Mesothelial cell of epicardium (in vitro differentiated cells): ENCODE measurements at regions not wholly inside any gene's neighbourhood (a gene's known extent, or its start where the extent isn't known, plus 50 kb on each side); places are given as distances from the start of the nearest gene placed in this dataset.
"Not testable (repeated sequence)": the region's sequence is repeated elsewhere in the genome, so short reads cannot be mapped to it uniquely, and the experiment has no call there.

Experiments used
- DNase-seq, 2 experiments: peaks; one replicate each; pipeline ENCODE4 v3.0.0; 2021; ENCODE audit warnings: low spot score in 2 of 2; ENCODE audit not compliant: unreplicated experiment in 2 of 2
- H3K27ac Mint-ChIP-seq: 2 replicates; pipeline ENCODE4 v1.8.0; 2021; ENCODE audit warnings: mixed read lengths
- H3K27me3 Mint-ChIP-seq: 2 replicates; pipeline ENCODE4 v1.8.0; 2021; ENCODE audit warnings: low read depth, mixed read lengths
- H3K36me3 Mint-ChIP-seq: 2 replicates; pipeline ENCODE4 v1.8.0; 2021; ENCODE audit warnings: mixed read lengths
- H3K4me1 Mint-ChIP-seq: 2 replicates; pipeline ENCODE4 v1.8.0; 2021; ENCODE audit warnings: mixed read lengths
- H3K4me3 Mint-ChIP-seq: 2 replicates; pipeline ENCODE4 v1.8.0; 2021; ENCODE audit warnings: mild to moderate bottlenecking, moderate library complexity, mixed read lengths
- H3K9me3 Mint-ChIP-seq: 2 replicates; pipeline ENCODE4 v1.8.0; 2021; ENCODE audit warnings: mixed read lengths
- TF ChIP-seq, protein P1 (sequence below): fragments of 200-600 bp; sonication (generic); IDR thresholded peaks from one replicate; pipeline ENCODE4 v1.5.0; 2021; ENCODE audit warnings: antibody characterized with exemption; ENCODE audit not compliant: unreplicated experiment

DNA sequence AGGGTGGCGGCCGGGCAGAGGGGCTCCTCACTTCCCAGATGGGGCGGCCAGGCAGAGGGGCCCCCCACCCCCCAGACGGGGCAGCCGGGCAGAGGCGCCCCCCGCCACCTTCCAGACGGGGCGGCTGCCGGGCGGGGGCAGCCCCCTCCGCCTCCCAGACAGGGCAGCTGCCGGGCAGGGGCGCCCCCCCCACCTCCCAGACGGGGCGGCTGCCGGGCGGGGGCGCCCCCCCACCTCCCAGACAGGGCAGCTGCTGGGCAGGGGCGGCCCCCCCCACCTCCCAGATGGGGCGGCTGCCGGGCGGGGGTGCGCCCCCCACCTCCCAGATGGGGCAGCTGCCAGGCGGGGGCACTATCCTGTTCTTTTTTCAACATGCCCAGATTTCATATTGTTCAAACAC, 78.2 kb upstream of the DST start:
- Mint-ChIP-seq H3K4me1 (peaks cover 28% of the 10 kb centered on the region), H3K9me3 (peaks cover 29% of the 10 kb centered on the region), H3K27ac (no peak overlapping the region)

DNA sequence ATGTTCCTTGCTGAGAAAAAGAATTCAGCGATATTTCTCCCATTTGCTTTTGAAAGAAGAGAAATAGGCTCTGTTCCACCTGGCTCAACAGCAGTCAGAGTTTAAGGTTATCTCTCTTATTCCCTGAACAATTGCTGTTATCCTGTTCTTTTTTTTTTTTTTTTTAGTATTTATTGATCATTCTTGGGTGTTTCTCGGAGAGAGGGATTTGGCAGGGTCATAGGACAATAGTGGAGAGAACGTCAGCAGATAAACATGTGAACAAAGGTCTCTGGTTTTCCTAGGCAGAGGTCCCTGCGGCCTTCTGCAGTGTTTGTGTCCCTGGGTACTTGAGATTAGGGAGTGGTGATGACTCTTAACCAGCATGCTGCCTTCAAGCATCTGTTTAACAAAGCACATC, 77.5 kb upstream of the DST start:
- H3K4me3 Mint-ChIP-seq, H3K27ac Mint-ChIP-seq, H3K27me3 Mint-ChIP-seq, DNase-seq: not testable (repeated sequence)
- H3K4me1 Mint-ChIP-seq = peaks cover 29% of the 10 kb centered on the region
- H3K9me3 Mint-ChIP-seq = peaks cover 29% of the 10 kb centered on the region
- peaks cover 24% of the 10 kb centered on the region for H3K36me3 Mint-ChIP-seq

More for the DNA sequence above, 78.2 kb upstream of the DST start:
- Mint-ChIP-seq H3K36me3 (peaks cover 24% of the 10 kb centered on the region), H3K4me3 (no peak overlapping the region), H3K27me3 (no peaks in the 10 kb centered on the region)
- TF ChIP-seq, protein P1, sequence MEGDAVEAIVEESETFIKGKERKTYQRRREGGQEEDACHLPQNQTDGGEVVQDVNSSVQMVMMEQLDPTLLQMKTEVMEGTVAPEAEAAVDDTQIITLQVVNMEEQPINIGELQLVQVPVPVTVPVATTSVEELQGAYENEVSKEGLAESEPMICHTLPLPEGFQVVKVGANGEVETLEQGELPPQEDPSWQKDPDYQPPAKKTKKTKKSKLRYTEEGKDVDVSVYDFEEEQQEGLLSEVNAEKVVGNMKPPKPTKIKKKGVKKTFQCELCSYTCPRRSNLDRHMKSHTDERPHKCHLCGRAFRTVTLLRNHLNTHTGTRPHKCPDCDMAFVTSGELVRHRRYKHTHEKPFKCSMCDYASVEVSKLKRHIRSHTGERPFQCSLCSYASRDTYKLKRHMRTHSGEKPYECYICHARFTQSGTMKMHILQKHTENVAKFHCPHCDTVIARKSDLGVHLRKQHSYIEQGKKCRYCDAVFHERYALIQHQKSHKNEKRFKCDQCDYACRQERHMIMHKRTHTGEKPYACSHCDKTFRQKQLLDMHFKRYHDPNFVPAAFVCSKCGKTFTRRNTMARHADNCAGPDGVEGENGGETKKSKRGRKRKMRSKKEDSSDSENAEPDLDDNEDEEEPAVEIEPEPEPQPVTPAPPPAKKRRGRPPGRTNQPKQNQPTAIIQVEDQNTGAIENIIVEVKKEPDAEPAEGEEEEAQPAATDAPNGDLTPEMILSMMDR = no peak
- no peak for DNase-seq

DNA sequence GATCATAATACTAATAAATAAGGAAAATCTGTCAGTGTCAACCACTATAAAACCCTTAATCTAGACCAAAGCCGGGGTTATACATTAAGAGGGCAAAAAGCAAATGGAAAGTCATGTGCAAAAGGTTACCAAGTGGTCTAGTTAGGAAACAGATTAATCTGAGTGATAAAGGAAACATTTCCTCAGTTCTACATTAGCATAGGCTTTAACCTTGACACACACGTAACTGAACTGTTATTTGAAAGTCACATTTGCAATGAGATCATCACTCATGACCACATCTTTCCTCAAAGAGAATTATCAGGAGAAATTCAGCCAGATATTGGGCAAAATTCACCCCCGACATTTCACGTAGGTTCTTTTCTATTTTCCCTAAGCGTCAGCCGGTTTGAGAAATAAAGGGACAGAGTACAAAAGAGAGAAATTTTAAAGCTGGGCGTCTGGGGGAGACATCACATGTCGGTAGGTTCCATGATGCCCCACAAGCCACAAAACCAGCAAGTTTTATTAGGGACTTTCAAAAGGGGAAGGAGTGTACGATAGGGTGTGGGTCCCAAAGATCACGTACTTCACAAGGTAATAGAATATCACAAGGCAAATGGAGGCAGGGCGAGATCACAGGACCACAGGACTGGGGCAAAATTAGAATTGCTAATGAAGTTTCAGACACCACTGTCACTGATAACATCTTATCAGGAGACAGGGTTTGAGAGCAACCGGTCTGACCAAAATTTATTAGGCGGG, 76.8 kb upstream of the DST start:
- H3K4me3 Mint-ChIP-seq, H3K27ac Mint-ChIP-seq, H3K27me3 Mint-ChIP-seq, DNase-seq: not testable (repeated sequence)
- H3K36me3 Mint-ChIP-seq = peaks cover 24% of the 10 kb centered on the region
- H3K4me1 Mint-ChIP-seq = peaks cover 28% of the 10 kb centered on the region
- peaks cover 29% of the 10 kb centered on the region for H3K9me3 Mint-ChIP-seq

DNA sequence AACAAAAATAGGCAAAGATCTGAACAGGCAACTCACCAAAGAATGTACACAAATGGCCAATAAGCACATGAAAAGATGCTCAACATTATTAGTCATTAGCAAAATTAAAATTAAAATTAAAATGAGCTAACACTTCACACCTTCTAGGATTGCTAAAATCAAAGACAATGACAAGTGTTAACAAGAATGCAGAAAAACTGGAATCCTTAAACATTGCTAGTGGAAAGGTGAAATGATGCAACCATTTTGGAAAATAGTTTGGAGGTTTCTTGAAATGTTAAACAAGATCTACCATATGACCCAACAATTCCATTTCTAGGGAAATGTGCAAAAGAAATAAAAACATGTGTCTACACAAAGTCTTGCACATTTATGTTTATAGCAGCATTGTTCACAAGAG, 75.5 kb upstream of the DST start:
- Mint-ChIP-seq H3K4me3 (no peak overlapping the region), H3K27me3 (no peaks in the 10 kb centered on the region), H3K36me3 (peaks cover 24% of the 10 kb centered on the region), H3K9me3 (peaks cover 29% of the 10 kb centered on the region), H3K4me1 (peaks cover 22% of the 10 kb centered on the region), H3K27ac (no peak overlapping the region)
- DNase-seq = no peak
- TF ChIP-seq, protein P1 = no peak

DNA sequence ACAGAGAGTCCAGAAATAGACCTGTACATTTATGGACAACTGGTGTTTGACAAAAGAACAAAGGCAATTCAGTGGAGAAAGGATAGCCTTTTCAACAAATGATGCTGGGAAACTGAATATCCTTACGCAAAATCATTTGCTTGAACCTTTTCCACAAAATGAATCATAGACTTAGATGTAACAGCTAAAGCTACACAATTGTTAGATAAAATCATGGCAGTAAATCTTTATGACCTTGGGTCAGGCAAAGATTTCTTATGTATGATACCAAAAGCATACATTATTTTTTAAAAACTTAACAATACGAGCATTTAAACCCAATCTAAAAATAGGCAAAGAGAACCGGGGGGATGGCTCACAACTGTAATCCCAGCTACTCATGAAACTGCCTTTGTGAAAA, 73.5 kb upstream of the DST start:
- TF ChIP-seq, protein P1 = no peak
- DNase-seq = no peak
- H3K36me3 Mint-ChIP-seq = peaks cover 20% of the 10 kb centered on the region
- H3K4me3 Mint-ChIP-seq = no peak overlapping the region
- no peaks in the 10 kb centered on the region for H3K27me3 Mint-ChIP-seq
- H3K27ac Mint-ChIP-seq = peak overlapping the region; percentile 84
- peaks cover 25% of the 10 kb centered on the region for H3K9me3 Mint-ChIP-seq
- H3K4me1 Mint-ChIP-seq = peaks cover 22% of the 10 kb centered on the region

DNA sequence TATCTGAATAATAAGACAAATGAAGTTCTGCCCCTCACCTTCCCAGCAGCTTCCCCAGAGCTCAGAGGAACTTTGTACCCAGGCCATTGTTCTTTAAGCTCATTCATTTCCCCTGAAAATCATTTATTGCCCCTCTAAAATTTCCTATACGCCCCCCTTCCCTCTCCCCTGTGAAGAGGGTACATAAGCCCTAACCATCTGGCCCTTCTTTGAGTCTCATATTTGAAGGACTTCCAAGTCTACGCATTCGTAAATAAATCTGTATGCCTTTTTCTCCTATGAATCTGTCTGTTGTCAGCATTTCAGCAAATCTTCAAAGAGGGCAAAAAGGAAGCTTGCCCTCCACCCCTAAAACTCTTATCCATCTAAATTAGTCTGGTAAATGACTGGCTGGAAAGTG, 73.1 kb upstream of the DST start:
- Mint-ChIP-seq H3K27ac (peak overlapping the region; percentile 84), H3K4me1 (peaks cover 22% of the 10 kb centered on the region), H3K9me3 (peaks cover 23% of the 10 kb centered on the region), H3K27me3 (no peaks in the 10 kb centered on the region), H3K36me3 (peaks cover 18% of the 10 kb centered on the region), H3K4me3 (no peak overlapping the region)
- TF ChIP-seq, protein P1 = no peak
- no peak for DNase-seq

DNA sequence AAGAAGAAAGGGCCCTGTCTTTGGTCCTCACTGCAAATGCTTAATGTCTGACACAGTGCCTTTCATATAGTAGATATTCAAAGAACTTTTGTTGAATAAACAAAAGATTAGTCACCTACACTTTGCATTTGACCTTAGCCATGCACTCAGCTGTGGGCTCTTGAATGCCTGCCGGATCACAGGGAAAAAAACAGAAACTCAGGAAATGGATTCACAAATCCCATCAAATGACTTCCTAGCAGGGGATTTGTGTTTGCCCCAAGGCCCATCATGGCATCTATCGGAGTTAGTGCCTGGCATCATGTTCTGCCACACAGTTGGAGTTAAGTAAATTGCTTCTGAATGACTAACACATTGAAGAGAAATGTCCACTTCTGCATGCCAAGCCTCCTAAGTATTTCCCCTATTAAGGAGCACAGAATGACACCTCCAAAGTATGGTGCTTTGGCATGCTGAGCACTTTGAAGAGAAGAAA, 72.3 kb upstream of the DST start:
- peaks cover 22% of the 10 kb centered on the region for H3K4me1 Mint-ChIP-seq
- H3K27me3 Mint-ChIP-seq = no peaks in the 10 kb centered on the region
- H3K36me3 Mint-ChIP-seq = peaks cover 14% of the 10 kb centered on the region
- peak overlapping the region; percentile 84 for H3K27ac Mint-ChIP-seq
- no peak overlapping the region for H3K4me3 Mint-ChIP-seq
- TF ChIP-seq, protein P1 = no peak
- DNase-seq = no peak
- H3K9me3 Mint-ChIP-seq = peaks cover 23% of the 10 kb centered on the region
